Brain microvascular endothelial cell (primary cell): ENCODE measurements at regions not wholly inside any gene's neighbourhood (a gene's known extent, or its start where the extent isn't known, plus 50 kb on each side); places are given as distances from the start of the nearest gene placed in this dataset.

Source experiments
- DNase-seq: peaks from one replicate; pipeline ENCODE4 v3.0.0-alpha.2; 2020
- H3K27ac ChIP-seq: fragments of 250-450 bp; sonication (Bioruptor Pico); 2 replicates; pipeline ENCODE4 v1.5.1; 2020; ENCODE audit warnings: mild to moderate bottlenecking, moderate library complexity
- H3K27me3 ChIP-seq: fragments of 250-450 bp; sonication (Bioruptor Pico); replicated peaks from 2 replicates; pipeline ENCODE4 v1.5.1; 2020; ENCODE audit warnings: mild to moderate bottlenecking
- H3K36me3 ChIP-seq: fragments of 250-450 bp; sonication (Bioruptor Pico); replicated peaks from 2 replicates; pipeline ENCODE4 v1.5.1; 2020; ENCODE audit warnings: mild to moderate bottlenecking
- H3K4me3 ChIP-seq: 2 replicates; pipeline ENCODE4 v1.5.1; 2011; ENCODE audit warnings: low read depth, mild to moderate bottlenecking, control low read depth, low read length, moderate library complexity
- in situ Hi-C: cut with HindIII; loops from 2 replicates; pipeline ENCODE4 v1.10.0; 2017; ENCODE audit warnings: low sequenced_read_pairs, low pct_ligation_motif_present
- TF ChIP-seq, protein P1 (sequence below): IDR thresholded peaks from 2 replicates; pipeline ENCODE4 v1.5.1; 2011; ENCODE audit warnings: low read depth, mild to moderate bottlenecking, moderate library complexity, low read length, control low read depth, inconsistent platforms; ENCODE audit errors: missing control alignments

- no peak overlapping the region for H3K4me3 ChIP-seq
- no peak overlapping the region for H3K27ac ChIP-seq
- H3K27me3 ChIP-seq: no peaks in the 10 kb centered on the region
- in situ Hi-C loops: no loop called here
- DNase-seq: no peak
- TF ChIP-seq, protein P1, sequence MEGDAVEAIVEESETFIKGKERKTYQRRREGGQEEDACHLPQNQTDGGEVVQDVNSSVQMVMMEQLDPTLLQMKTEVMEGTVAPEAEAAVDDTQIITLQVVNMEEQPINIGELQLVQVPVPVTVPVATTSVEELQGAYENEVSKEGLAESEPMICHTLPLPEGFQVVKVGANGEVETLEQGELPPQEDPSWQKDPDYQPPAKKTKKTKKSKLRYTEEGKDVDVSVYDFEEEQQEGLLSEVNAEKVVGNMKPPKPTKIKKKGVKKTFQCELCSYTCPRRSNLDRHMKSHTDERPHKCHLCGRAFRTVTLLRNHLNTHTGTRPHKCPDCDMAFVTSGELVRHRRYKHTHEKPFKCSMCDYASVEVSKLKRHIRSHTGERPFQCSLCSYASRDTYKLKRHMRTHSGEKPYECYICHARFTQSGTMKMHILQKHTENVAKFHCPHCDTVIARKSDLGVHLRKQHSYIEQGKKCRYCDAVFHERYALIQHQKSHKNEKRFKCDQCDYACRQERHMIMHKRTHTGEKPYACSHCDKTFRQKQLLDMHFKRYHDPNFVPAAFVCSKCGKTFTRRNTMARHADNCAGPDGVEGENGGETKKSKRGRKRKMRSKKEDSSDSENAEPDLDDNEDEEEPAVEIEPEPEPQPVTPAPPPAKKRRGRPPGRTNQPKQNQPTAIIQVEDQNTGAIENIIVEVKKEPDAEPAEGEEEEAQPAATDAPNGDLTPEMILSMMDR: no peak
- no peaks in the 10 kb centered on the region for H3K36me3 ChIP-seq
Observed at GRCh38 chr9:135423725-135424124, 55.9 kb upstream of the PPP1R26 start.
